Suprapubic skin (tissue), 4 donors: ENCODE measurements at regions not wholly inside any gene's neighbourhood (a gene's known extent, or its start where the extent isn't known, plus 50 kb on each side); places are given as distances from the start of the nearest gene placed in this dataset.
"Not testable (repeated sequence)": the region's sequence is repeated elsewhere in the genome, so short reads cannot be mapped to it uniquely, and the experiment has no call there.

ENCODE experiments used
- DNase-seq, 2 donors: peaks; one replicate each; pipeline ENCODE4 v3.0.0-alpha.2; 2019; ENCODE audit warnings: low spot score in 2 of 2
- H3K27ac ChIP-seq: fragments of 200-600 bp; sonication (generic); one replicate; pipeline ENCODE4 v1.5.1; 2019
- H3K27me3 ChIP-seq: fragments of 200-600 bp; sonication (generic); one replicate; pipeline ENCODE4 v1.5.1; 2019
- H3K36me3 ChIP-seq: fragments of 200-600 bp; sonication (generic); one replicate; pipeline ENCODE4 v1.5.1; 2019
- H3K4me1 ChIP-seq: fragments of 200-600 bp; sonication (generic); one replicate; pipeline ENCODE4 v1.5.1; 2019
- H3K4me3 ChIP-seq: fragments of 200-600 bp; sonication (generic); one replicate; pipeline ENCODE4 v1.5.1; 2019; ENCODE audit warnings: mild to moderate bottlenecking
- H3K9me3 ChIP-seq: fragments of 200-600 bp; sonication (generic); one replicate; pipeline ENCODE4 v1.5.1; 2019
- WGBS: methylation state at CpG from one replicate; pipeline ENCODE4 v1.1.5; 2018; 5-methylcytosine and 5-hydroxymethylcytosine counted together

GRCh38 chr2:111546578-111546977, 337.4 kb downstream of the ANAPC1 start:
- not testable (repeated sequence) for H3K4me1 ChIP-seq, DNase-seq, H3K4me3 ChIP-seq, H3K27ac ChIP-seq, H3K9me3 ChIP-seq, H3K27me3 ChIP-seq, H3K36me3 ChIP-seq
- 67% methylated on average over 5 of the region's 5 CpGs for WGBS

GRCh38 chr2:111549174-111549573, 334.8 kb downstream of the ANAPC1 start:
- not testable (repeated sequence) for H3K36me3 ChIP-seq, H3K4me1 ChIP-seq, DNase-seq, H3K4me3 ChIP-seq, H3K9me3 ChIP-seq, H3K27me3 ChIP-seq, H3K27ac ChIP-seq
- WGBS: no CpG with 5 or more reads among the region's 2 CpGs

GRCh38 chr2:111551428-111551827, 332.6 kb downstream of the ANAPC1 start:
- WGBS: 57% methylated on average over 1 of the region's 2 CpGs
- not testable (repeated sequence) for H3K36me3 ChIP-seq, DNase-seq, H3K4me1 ChIP-seq, H3K4me3 ChIP-seq, H3K27me3 ChIP-seq, H3K9me3 ChIP-seq, H3K27ac ChIP-seq

- DNase-seq, H3K4me1 ChIP-seq, H3K27ac ChIP-seq, H3K36me3 ChIP-seq, H3K4me3 ChIP-seq, H3K27me3 ChIP-seq, H3K9me3 ChIP-seq: not testable (repeated sequence)
- no CpG with 5 or more reads among the region's 9 CpGs for WGBS
These were observed 331.4 kb downstream of the ANAPC1 start for GRCh38 chr2:111552625-111553024.

GRCh38 chr2:111559301-111559700, 324.7 kb downstream of the ANAPC1 start:
- not testable (repeated sequence) for DNase-seq, H3K27ac ChIP-seq, H3K4me3 ChIP-seq, H3K36me3 ChIP-seq, H3K4me1 ChIP-seq, H3K9me3 ChIP-seq, H3K27me3 ChIP-seq
- 81% methylated on average over 2 of the region's 2 CpGs for WGBS

- not testable (repeated sequence) for H3K36me3 ChIP-seq, DNase-seq, H3K4me1 ChIP-seq, H3K27ac ChIP-seq, H3K4me3 ChIP-seq, H3K27me3 ChIP-seq, H3K9me3 ChIP-seq
- no CpG with 5 or more reads among the region's 3 CpGs for WGBS
These were observed 324.2 kb downstream of the ANAPC1 start for GRCh38 chr2:111559814-111560213.

GRCh38 chr2:111566068-111566467, 317.9 kb downstream of the ANAPC1 start:
- H3K36me3 ChIP-seq, H3K4me1 ChIP-seq, H3K9me3 ChIP-seq, DNase-seq, H3K27ac ChIP-seq, H3K27me3 ChIP-seq, H3K4me3 ChIP-seq: not testable (repeated sequence)
- WGBS: 48% methylated on average over 7 of the region's 8 CpGs

GRCh38 chr2:111567233-111567632, 316.8 kb downstream of the ANAPC1 start:
- H3K4me1 ChIP-seq, DNase-seq, H3K36me3 ChIP-seq, H3K9me3 ChIP-seq, H3K27me3 ChIP-seq, H3K4me3 ChIP-seq, H3K27ac ChIP-seq: not testable (repeated sequence)
- WGBS: no CpG with 5 or more reads among the region's 5 CpGs

GRCh38 chr2:111569356-111570199, 314.4 kb downstream of the ANAPC1 start:
- DNase-seq, H3K9me3 ChIP-seq, H3K4me3 ChIP-seq, H3K4me1 ChIP-seq, H3K36me3 ChIP-seq, H3K27me3 ChIP-seq, H3K27ac ChIP-seq: not testable (repeated sequence)
- WGBS: 63% methylated on average over 4 of the region's 5 CpGs

GRCh38 chr2:111570300-111571114, 313.5 kb downstream of the ANAPC1 start:
- not testable (repeated sequence) for H3K27ac ChIP-seq, DNase-seq, H3K27me3 ChIP-seq, H3K4me3 ChIP-seq, H3K4me1 ChIP-seq, H3K36me3 ChIP-seq, H3K9me3 ChIP-seq
- WGBS: 72% methylated on average over 5 of the region's 9 CpGs

- not testable (repeated sequence) for H3K27ac ChIP-seq, H3K4me1 ChIP-seq, DNase-seq, H3K9me3 ChIP-seq, H3K36me3 ChIP-seq, H3K4me3 ChIP-seq, H3K27me3 ChIP-seq
- 81% methylated on average over 4 of the region's 4 CpGs for WGBS
These were observed 309.2 kb downstream of the ANAPC1 start for GRCh38 chr2:111574803-111575202.

GRCh38 chr2:111577154-111577885, 306.7 kb downstream of the ANAPC1 start:
- H3K4me1 ChIP-seq: not testable (repeated sequence)

GRCh38 chr2:111579500-111580134, 304.4 kb downstream of the ANAPC1 start:
- not testable (repeated sequence) for H3K36me3 ChIP-seq, DNase-seq

More at GRCh38 chr2:111577154-111577885, 306.7 kb downstream of the ANAPC1 start:
- WGBS: 84% methylated on average over 17 of the region's 18 CpGs
- not testable (repeated sequence) for H3K4me3 ChIP-seq, H3K27me3 ChIP-seq, DNase-seq, H3K36me3 ChIP-seq, H3K9me3 ChIP-seq, H3K27ac ChIP-seq

More at GRCh38 chr2:111579500-111580134, 304.4 kb downstream of the ANAPC1 start:
- H3K9me3 ChIP-seq, H3K4me3 ChIP-seq, H3K4me1 ChIP-seq, H3K27me3 ChIP-seq, H3K27ac ChIP-seq: not testable (repeated sequence)
- WGBS: 82% methylated on average over 10 of the region's 10 CpGs
